ENCODE measurements at regions not wholly inside any gene's neighbourhood (a gene's known extent, or its start where the extent isn't known, plus 50 kb on each side); places are given as distances from the start of the nearest gene placed in this dataset.
"Not testable (repeated sequence)": the region's sequence is repeated elsewhere in the genome, so short reads cannot be mapped to it uniquely, and the experiment has no call there.

- not testable (repeated sequence) for H3K36me3 ChIP-seq, H3K27me3 ChIP-seq, H3K4me2 ChIP-seq, H3K9me3 ChIP-seq, H3K9ac ChIP-seq, H3K4me3 ChIP-seq, H3K27ac ChIP-seq, H4K20me1 ChIP-seq, H3K4me1 ChIP-seq
Measured at GRCh38 chr9:62849991-62850390, 1660.2 kb downstream of the SPATA31A7 start.

- not testable (repeated sequence) for H3K27ac ChIP-seq, H3K9ac ChIP-seq, H3K4me2 ChIP-seq, H3K36me3 ChIP-seq, H4K20me1 ChIP-seq, H3K4me1 ChIP-seq, H3K4me3 ChIP-seq, H3K9me3 ChIP-seq, H3K27me3 ChIP-seq
Measured at GRCh38 chr9:62857280-62857679, 1667.4 kb downstream of the SPATA31A7 start.

- not testable (repeated sequence) for H3K27me3 ChIP-seq, H3K9me3 ChIP-seq, H3K4me3 ChIP-seq, H3K27ac ChIP-seq, H3K9ac ChIP-seq, H3K4me2 ChIP-seq, H3K4me1 ChIP-seq, H4K20me1 ChIP-seq, H3K36me3 ChIP-seq
Measured at GRCh38 chr9:62858240-62858639, 1668.4 kb downstream of the SPATA31A7 start.

GRCh38 chr9:62860939-62861860 lies 1671.4 kb downstream of the SPATA31A7 start:
- H3K4me2 ChIP-seq, H3K4me1 ChIP-seq, H4K20me1 ChIP-seq, H3K4me3 ChIP-seq, H3K9me3 ChIP-seq, H3K36me3 ChIP-seq, H3K27me3 ChIP-seq, H3K27ac ChIP-seq, H3K9ac ChIP-seq: not testable (repeated sequence)

GRCh38 chr9:62862180-62862579 lies 1672.3 kb downstream of the SPATA31A7 start:
- not testable (repeated sequence) for H3K27me3 ChIP-seq, H3K27ac ChIP-seq, H3K4me3 ChIP-seq, H3K9me3 ChIP-seq, H3K36me3 ChIP-seq, H3K9ac ChIP-seq, H3K4me1 ChIP-seq, H3K4me2 ChIP-seq, H4K20me1 ChIP-seq

GRCh38 chr9:62863319-62863718 lies 1673.5 kb downstream of the SPATA31A7 start:
- H3K27ac ChIP-seq, H3K4me1 ChIP-seq, H4K20me1 ChIP-seq, H3K9me3 ChIP-seq, H3K9ac ChIP-seq, H3K36me3 ChIP-seq, H3K4me2 ChIP-seq, H3K27me3 ChIP-seq, H3K4me3 ChIP-seq: not testable (repeated sequence)

- not testable (repeated sequence) for H4K20me1 ChIP-seq, H3K9me3 ChIP-seq, H3K9ac ChIP-seq, H3K27me3 ChIP-seq, H3K36me3 ChIP-seq, H3K27ac ChIP-seq, H3K4me1 ChIP-seq, H3K4me3 ChIP-seq, H3K4me2 ChIP-seq
Measured at GRCh38 chr9:62863867-62864266, 1674.0 kb downstream of the SPATA31A7 start.

GRCh38 chr9:62864481-62865469 lies 1674.9 kb downstream of the SPATA31A7 start:
- H4K20me1 ChIP-seq, H3K4me1 ChIP-seq, H3K27ac ChIP-seq, H3K4me3 ChIP-seq, H3K9me3 ChIP-seq, H3K27me3 ChIP-seq, H3K36me3 ChIP-seq, H3K9ac ChIP-seq: not testable (repeated sequence)
- H3K4me2 ChIP-seq, result peak overlapping the region; percentile 42

GRCh38 chr9:62869061-62869460 lies 1679.2 kb downstream of the SPATA31A7 start:
- H3K4me2 ChIP-seq, H3K27me3 ChIP-seq, H4K20me1 ChIP-seq, H3K27ac ChIP-seq, H3K9ac ChIP-seq, H3K4me1 ChIP-seq, H3K4me3 ChIP-seq, H3K9me3 ChIP-seq, H3K36me3 ChIP-seq: not testable (repeated sequence)

GRCh38 chr9:62871765-62872164 lies 1681.9 kb downstream of the SPATA31A7 start:
- not testable (repeated sequence) for H3K27me3 ChIP-seq, H3K4me2 ChIP-seq, H3K9ac ChIP-seq, H3K4me3 ChIP-seq, H3K27ac ChIP-seq, H3K9me3 ChIP-seq, H4K20me1 ChIP-seq, H3K36me3 ChIP-seq, H3K4me1 ChIP-seq

GRCh38 chr9:62874213-62874612 lies 1684.4 kb downstream of the SPATA31A7 start:
- not testable (repeated sequence) for H3K4me1 ChIP-seq, H3K36me3 ChIP-seq, H4K20me1 ChIP-seq

GRCh38 chr9:62874745-62875599 lies 1685.1 kb downstream of the SPATA31A7 start:
- H3K27me3 ChIP-seq, H3K4me2 ChIP-seq, H3K4me1 ChIP-seq, H3K36me3 ChIP-seq, H3K9ac ChIP-seq, H4K20me1 ChIP-seq, H3K9me3 ChIP-seq, H3K4me3 ChIP-seq, H3K27ac ChIP-seq: not testable (repeated sequence)

More at GRCh38 chr9:62874213-62874612, 1684.4 kb downstream of the SPATA31A7 start:
- not testable (repeated sequence) for H3K9ac ChIP-seq, H3K27me3 ChIP-seq, H3K4me2 ChIP-seq, H3K9me3 ChIP-seq, H3K4me3 ChIP-seq, H3K27ac ChIP-seq

- H3K4me2 ChIP-seq, result not testable (repeated sequence)
Measured at GRCh38 chr9:62877552-62877951, 1687.7 kb downstream of the SPATA31A7 start.

GRCh38 chr9:62877987-62878386 lies 1688.2 kb downstream of the SPATA31A7 start:
- H3K27me3 ChIP-seq, H3K36me3 ChIP-seq, H3K9ac ChIP-seq, H4K20me1 ChIP-seq, H3K4me2 ChIP-seq, H3K27ac ChIP-seq, H3K4me3 ChIP-seq, H3K9me3 ChIP-seq, H3K4me1 ChIP-seq: not testable (repeated sequence)

More at GRCh38 chr9:62877552-62877951, 1687.7 kb downstream of the SPATA31A7 start:
- not testable (repeated sequence) for H3K4me3 ChIP-seq, H3K9me3 ChIP-seq, H3K27me3 ChIP-seq, H3K9ac ChIP-seq, H3K27ac ChIP-seq, H4K20me1 ChIP-seq, H3K4me1 ChIP-seq, H3K36me3 ChIP-seq

Measured in BLaER1 (cell line).